Uterus (tissue), 3 donors: ENCODE measurements at regions not wholly inside any gene's neighbourhood (a gene's known extent, or its start where the extent isn't known, plus 50 kb on each side); places are given as distances from the start of the nearest gene placed in this dataset.

Source experiments
- DNase-seq, 2 donors: peaks; one replicate each; pipeline ENCODE4 v3.0.0-alpha.2; 2019 to 2020
- H3K27ac ChIP-seq, 2 donors: fragments of 200-600 bp; sonication (generic); 1 replicate in 1 of 2; 2 replicates in 1 of 2; pipeline ENCODE4 v1.5.1; 2016 to 2018
- H3K27me3 ChIP-seq, 2 donors: fragments of 200-600 bp; sonication (generic); one replicate each; pipeline ENCODE4 v1.5.1; 2018 to 2019; ENCODE audit warnings: control low read depth in 1 of 2
- H3K36me3 ChIP-seq, 2 donors: fragments of 200-600 bp; sonication (generic); one replicate each; pipeline ENCODE4 v1.5.1; 2019; ENCODE audit warnings: control low read depth in 1 of 2
- H3K4me1 ChIP-seq, 2 donors: fragments of 200-600 bp; sonication (generic); one replicate each; pipeline ENCODE4 v1.5.1; 2018 to 2019; ENCODE audit warnings: control low read depth in 1 of 2
- H3K4me3 ChIP-seq, 2 donors: fragments of 200-600 bp; sonication (generic); 1 replicate in 1 of 2; 2 replicates in 1 of 2; pipeline ENCODE4 v1.5.1; 2018 to 2019; ENCODE audit warnings: mild to moderate bottlenecking in 1 of 2
- H3K9me3 ChIP-seq, 2 donors: fragments of 200-600 bp; sonication (generic); one replicate each; pipeline ENCODE4 v1.5.1; 2019; ENCODE audit warnings: control low read depth in 1 of 2
- POLR2A ChIP-seq, 2 donors: fragments of 450-650 bp; IDR thresholded peaks; one replicate each; pipeline ENCODE4 v1.6.1; 2016; ENCODE audit warnings: antibody characterized with exemption in 2 of 2, mild to moderate bottlenecking in 1 of 2, moderate library complexity in 1 of 2
- intact Hi-C: fragments of 100-400 bp; cut with DNase I; formaldehyde crosslinking; loops from one replicate; pipeline ENCODE4 v1.15.1; 2023; ENCODE audit warnings: low total_unique reads
- TF ChIP-seq, protein P1 (sequence below), 4 experiments: fragments of 200-600 bp in 2 of 4; fragments of 450-650 bp in 2 of 4; sonication (generic) in 2 of 4; IDR thresholded peaks; one replicate each; pipeline ENCODE4 v1.5.1; 2016 to 2019; ENCODE audit warnings: antibody characterized with exemption in 4 of 4, mild to moderate bottlenecking in 2 of 4, moderate library complexity in 1 of 4
- donor health status: DM: yes; HTN: yes; CAD: no.

DNA sequence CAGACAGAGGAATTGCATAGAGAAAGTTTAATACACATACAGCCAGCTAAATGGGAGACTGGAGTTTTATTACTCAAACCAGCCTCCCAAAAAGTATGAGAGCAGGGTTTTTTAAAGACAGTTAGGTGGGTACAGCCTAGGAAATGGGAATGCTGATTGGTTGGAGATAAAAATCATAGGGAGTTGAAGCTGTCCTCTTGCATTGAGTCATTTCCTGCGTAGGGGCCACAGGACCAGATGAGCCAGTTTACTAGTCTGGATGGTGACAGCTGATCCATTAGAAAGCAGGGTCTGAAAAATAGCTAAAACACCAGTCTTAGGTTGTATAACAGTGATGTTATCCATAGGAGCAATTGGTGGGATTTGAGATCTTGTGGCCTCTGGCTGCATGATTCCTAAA is 76.1 kb upstream of the POM121L12 start:
- H3K4me1 ChIP-seq, result no peaks in the 10 kb centered on the region
- no peak for DNase-seq
- no peak overlapping the region for H3K4me3 ChIP-seq
- H3K27me3 ChIP-seq, result no peaks in the 10 kb centered on the region
- TF ChIP-seq POLR2A (IDR thresholded peaks at IDR 0.05), result no peak
- TF ChIP-seq, protein P1, sequence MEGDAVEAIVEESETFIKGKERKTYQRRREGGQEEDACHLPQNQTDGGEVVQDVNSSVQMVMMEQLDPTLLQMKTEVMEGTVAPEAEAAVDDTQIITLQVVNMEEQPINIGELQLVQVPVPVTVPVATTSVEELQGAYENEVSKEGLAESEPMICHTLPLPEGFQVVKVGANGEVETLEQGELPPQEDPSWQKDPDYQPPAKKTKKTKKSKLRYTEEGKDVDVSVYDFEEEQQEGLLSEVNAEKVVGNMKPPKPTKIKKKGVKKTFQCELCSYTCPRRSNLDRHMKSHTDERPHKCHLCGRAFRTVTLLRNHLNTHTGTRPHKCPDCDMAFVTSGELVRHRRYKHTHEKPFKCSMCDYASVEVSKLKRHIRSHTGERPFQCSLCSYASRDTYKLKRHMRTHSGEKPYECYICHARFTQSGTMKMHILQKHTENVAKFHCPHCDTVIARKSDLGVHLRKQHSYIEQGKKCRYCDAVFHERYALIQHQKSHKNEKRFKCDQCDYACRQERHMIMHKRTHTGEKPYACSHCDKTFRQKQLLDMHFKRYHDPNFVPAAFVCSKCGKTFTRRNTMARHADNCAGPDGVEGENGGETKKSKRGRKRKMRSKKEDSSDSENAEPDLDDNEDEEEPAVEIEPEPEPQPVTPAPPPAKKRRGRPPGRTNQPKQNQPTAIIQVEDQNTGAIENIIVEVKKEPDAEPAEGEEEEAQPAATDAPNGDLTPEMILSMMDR (IDR thresholded peaks at IDR 0.05), result no peak
- H3K36me3 ChIP-seq, result no peaks in the 10 kb centered on the region
- no peak overlapping the region for H3K27ac ChIP-seq
- intact Hi-C loops, result no loop called here
- no peaks in the 10 kb centered on the region for H3K9me3 ChIP-seq

DNA sequence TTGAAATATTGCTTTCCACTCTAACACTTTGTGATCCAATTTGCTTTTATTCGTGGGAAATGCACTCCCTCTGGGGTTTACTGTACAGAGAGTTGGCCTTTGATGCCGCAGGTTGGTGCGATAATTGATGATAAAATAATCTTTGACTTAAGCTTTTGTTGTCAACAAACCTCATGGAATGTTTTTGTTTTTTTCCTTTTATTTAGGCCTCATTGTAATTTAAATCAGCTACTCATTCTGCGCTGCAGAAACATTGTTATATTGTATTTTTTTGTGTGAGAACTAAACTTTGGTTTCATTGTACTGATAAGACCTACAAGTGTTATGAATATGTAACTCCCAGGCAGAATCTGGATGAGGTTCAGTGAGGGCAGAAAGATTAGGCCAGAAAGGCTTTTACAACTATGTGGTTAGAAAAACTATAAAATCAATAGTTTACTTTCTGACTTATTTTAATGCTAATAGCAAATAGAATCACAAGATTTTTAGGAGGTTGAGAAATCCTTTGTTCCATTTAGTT is 76.8 kb upstream of the POM121L12 start:
- intact Hi-C loops, result no loop called here
- Histone ChIP-seq H3K4me3 (no peak overlapping the region), H3K4me1 (no peaks in the 10 kb centered on the region), H3K36me3 (no peaks in the 10 kb centered on the region), H3K27ac (no peak overlapping the region), H3K9me3 (no peaks in the 10 kb centered on the region), H3K27me3 (no peaks in the 10 kb centered on the region)
- TF ChIP-seq POLR2A (IDR thresholded peaks at IDR 0.05), result no peak
- TF ChIP-seq, protein P1 (IDR thresholded peaks at IDR 0.05), result no peak
- no peak for DNase-seq

DNA sequence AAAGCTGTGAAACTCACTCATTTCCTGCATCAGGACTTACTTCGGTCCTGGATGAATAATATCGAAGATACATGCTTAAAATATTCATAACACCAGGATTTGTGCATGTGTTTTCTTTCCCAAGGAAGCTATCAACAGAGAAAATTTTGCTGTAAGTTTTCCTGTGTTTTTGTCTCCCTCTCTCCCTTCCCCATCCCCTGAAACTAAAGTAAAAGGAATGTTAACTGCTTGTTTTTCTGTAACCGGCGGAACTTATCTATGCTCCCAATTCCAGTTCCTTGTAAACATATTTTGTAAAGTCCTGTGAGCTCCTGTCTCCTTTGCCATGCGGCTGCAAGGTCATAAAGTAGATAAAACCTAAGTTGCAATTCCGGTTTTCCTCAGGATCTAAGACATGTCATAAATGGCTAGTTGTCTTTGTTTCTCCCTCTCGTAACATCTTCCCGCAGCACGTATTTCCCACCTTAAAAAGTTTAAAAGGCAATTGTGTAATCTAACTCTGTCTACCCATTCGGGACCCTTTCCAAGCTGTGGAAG is 79.0 kb upstream of the POM121L12 start:
- Histone ChIP-seq H3K4me1 (no peaks in the 10 kb centered on the region), H3K36me3 (no peaks in the 10 kb centered on the region), H3K27me3 (no peaks in the 10 kb centered on the region), H3K27ac (peak overlapping the region in 1 of 2 donors; percentile 33), H3K9me3 (no peaks in the 10 kb centered on the region), H3K4me3 (no peak overlapping the region)
- TF ChIP-seq, protein P1 (IDR thresholded peaks at IDR 0.05), result no peak
- TF ChIP-seq POLR2A (IDR thresholded peaks at IDR 0.05), result no peak
- no peak for DNase-seq
- intact Hi-C loops, result no loop called here

DNA sequence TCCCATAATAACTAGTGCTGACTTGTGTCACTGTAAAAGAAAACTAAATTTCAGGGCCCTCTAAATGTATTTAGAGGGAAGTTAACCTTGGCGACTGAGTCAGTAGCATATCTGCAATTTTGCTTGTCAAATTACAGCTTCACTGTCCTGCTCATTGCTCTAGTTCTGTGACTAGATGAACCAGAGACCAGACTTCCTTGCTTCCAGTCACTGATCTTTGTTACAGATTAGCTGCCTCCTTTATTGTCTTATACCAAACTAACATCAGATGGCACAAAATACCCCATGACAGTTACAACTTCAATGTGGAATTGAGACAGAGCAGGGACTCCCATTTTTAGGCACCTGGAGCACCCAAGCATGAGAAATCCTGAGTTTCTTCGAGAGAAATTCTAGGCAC is 79.9 kb upstream of the POM121L12 start:
- H3K4me3 ChIP-seq, result no peak overlapping the region
- no peaks in the 10 kb centered on the region for H3K36me3 ChIP-seq
- no peak for DNase-seq
- TF ChIP-seq, protein P1 (IDR thresholded peaks at IDR 0.05), result no peak
- TF ChIP-seq POLR2A (IDR thresholded peaks at IDR 0.05), result no peak
- no peaks in the 10 kb centered on the region for H3K4me1 ChIP-seq
- H3K27ac ChIP-seq, result peak overlapping the region in 1 of 2 donors; percentile 33
- H3K9me3 ChIP-seq, result no peaks in the 10 kb centered on the region
- H3K27me3 ChIP-seq, result no peaks in the 10 kb centered on the region
- intact Hi-C loops, result no loop called here

DNA sequence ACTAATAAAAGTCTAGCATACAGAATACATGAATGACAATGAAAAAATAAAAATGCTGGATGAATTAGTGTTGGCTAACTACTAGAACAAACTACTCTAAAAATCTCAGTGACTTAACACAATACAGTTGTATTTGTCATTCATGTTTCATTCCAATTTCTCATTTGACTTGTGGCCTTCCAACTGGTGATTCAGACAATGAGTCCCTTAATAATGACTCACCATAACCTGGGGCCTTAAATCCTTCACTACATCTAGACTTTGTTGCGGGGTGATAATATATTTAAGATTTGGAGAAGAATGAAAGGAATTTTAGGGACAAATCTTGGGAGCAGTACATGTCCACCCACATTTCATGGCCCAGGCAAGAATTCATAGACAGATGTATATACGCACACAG is 90.5 kb upstream of the POM121L12 start:
- H3K4me3 ChIP-seq, result no peak overlapping the region
- intact Hi-C loops, result no loop called here
- H3K9me3 ChIP-seq, result no peaks in the 10 kb centered on the region
- no peak for DNase-seq
- H3K4me1 ChIP-seq, result no peaks in the 10 kb centered on the region
- no peaks in the 10 kb centered on the region for H3K36me3 ChIP-seq
- H3K27ac ChIP-seq, result no peak overlapping the region
- H3K27me3 ChIP-seq, result no peaks in the 10 kb centered on the region
- TF ChIP-seq, protein P1 (IDR thresholded peaks at IDR 0.05), result no peak
- TF ChIP-seq POLR2A (IDR thresholded peaks at IDR 0.05), result no peak
